Upper lobe of left lung (tissue), 4 donors: ENCODE measurements at regions not wholly inside any gene's neighbourhood (a gene's known extent, or its start where the extent isn't known, plus 50 kb on each side); places are given as distances from the start of the nearest gene placed in this dataset.

Source experiments
- EP300 ChIP-seq, 4 donors: sonication (generic); formaldehyde crosslinking; IDR thresholded peaks; one replicate each; pipeline ENCODE4 v1.5.1; 2017; ENCODE audit warnings: antibody characterized with exemption in 4 of 4, control low read depth in 2 of 4
- POLR2A ChIP-seq, 4 donors: fragments of 450-650 bp; IDR thresholded peaks; one replicate each; pipeline ENCODE4 v1.5.1; 2016 to 2017; ENCODE audit warnings: antibody characterized with exemption in 4 of 4, mild to moderate bottlenecking in 2 of 4
- POLR2AphosphoS5 ChIP-seq, 2 donors: sonication (generic); formaldehyde crosslinking; IDR thresholded peaks; one replicate each; pipeline ENCODE4 v1.5.1; 2017; ENCODE audit warnings: antibody characterized with exemption in 2 of 2
- TF ChIP-seq, protein P1 (sequence below), 6 experiments: fragments of 450-650 bp in 4 of 6; fragments of 200-600 bp in 2 of 6; sonication (generic) in 2 of 6; IDR thresholded peaks; one replicate each; pipeline ENCODE4 v1.5.1; 2016 to 2019; ENCODE audit warnings: antibody characterized with exemption in 6 of 6

- TF ChIP-seq, protein P1, sequence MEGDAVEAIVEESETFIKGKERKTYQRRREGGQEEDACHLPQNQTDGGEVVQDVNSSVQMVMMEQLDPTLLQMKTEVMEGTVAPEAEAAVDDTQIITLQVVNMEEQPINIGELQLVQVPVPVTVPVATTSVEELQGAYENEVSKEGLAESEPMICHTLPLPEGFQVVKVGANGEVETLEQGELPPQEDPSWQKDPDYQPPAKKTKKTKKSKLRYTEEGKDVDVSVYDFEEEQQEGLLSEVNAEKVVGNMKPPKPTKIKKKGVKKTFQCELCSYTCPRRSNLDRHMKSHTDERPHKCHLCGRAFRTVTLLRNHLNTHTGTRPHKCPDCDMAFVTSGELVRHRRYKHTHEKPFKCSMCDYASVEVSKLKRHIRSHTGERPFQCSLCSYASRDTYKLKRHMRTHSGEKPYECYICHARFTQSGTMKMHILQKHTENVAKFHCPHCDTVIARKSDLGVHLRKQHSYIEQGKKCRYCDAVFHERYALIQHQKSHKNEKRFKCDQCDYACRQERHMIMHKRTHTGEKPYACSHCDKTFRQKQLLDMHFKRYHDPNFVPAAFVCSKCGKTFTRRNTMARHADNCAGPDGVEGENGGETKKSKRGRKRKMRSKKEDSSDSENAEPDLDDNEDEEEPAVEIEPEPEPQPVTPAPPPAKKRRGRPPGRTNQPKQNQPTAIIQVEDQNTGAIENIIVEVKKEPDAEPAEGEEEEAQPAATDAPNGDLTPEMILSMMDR (IDR thresholded peaks at IDR 0.05) = no peak
- TF ChIP-seq EP300 (IDR thresholded peaks at IDR 0.05) = no peak
- TF ChIP-seq POLR2A (IDR thresholded peaks at IDR 0.05) = no peak
- no peak for TF ChIP-seq POLR2AphosphoS5 (IDR thresholded peaks at IDR 0.05)
Observed at GRCh38 chr9:84573083-84573482, 96.4 kb upstream of the NTRK2 start.
